HG02840 (cell line): ENCODE measurements at regions not wholly inside any gene's neighbourhood (a gene's known extent, or its start where the extent isn't known, plus 50 kb on each side); places are given as distances from the start of the nearest gene placed in this dataset.

Source experiments
- ATAC-seq: cut with Tn5 transposase; IDR thresholded peaks from one replicate; pipeline ENCODE4 v1.9.1; 2021; ENCODE audit warnings: mild to moderate bottlenecking, moderate library complexity, moderate number of reproducible peaks; ENCODE audit not compliant: unreplicated experiment, low FRiP score

GRCh38 chr3:82079335-82079890 is 318.0 kb upstream of the GBE1 start:
- no peak for ATAC-seq

- no peak for ATAC-seq
Observed at GRCh38 chr3:82078246-82078645, 316.8 kb upstream of the GBE1 start.

- no peak for ATAC-seq
Observed at GRCh38 chr3:82067420-82067819, 306.0 kb upstream of the GBE1 start.

GRCh38 chr3:82058809-82059208 is 297.4 kb upstream of the GBE1 start:
- no peak for ATAC-seq

- no peak for ATAC-seq
Observed at GRCh38 chr3:82055792-82056191, 294.3 kb upstream of the GBE1 start.

- no peak for ATAC-seq
Observed at GRCh38 chr3:82054849-82055248, 293.4 kb upstream of the GBE1 start.

GRCh38 chr3:82053236-82053635 is 291.8 kb upstream of the GBE1 start:
- no peak for ATAC-seq

GRCh38 chr3:82050382-82050781 is 288.9 kb upstream of the GBE1 start:
- ATAC-seq: no peak

- ATAC-seq: no peak
Observed at GRCh38 chr3:82048711-82049110, 287.3 kb upstream of the GBE1 start.

- ATAC-seq: no peak
Observed at GRCh38 chr3:82044930-82045705, 283.7 kb upstream of the GBE1 start.

- no peak for ATAC-seq
Observed at GRCh38 chr3:82038556-82038955, 277.1 kb upstream of the GBE1 start.

- no peak for ATAC-seq
Observed at GRCh38 chr3:82033186-82033585, 271.7 kb upstream of the GBE1 start.

GRCh38 chr3:82031596-82031995 is 270.2 kb upstream of the GBE1 start:
- no peak for ATAC-seq

GRCh38 chr3:82030916-82031315 is 269.5 kb upstream of the GBE1 start:
- ATAC-seq: no peak

- ATAC-seq: no peak
Observed at GRCh38 chr3:82022836-82023235, 261.4 kb upstream of the GBE1 start.

GRCh38 chr3:82020282-82020681 is 258.8 kb upstream of the GBE1 start:
- no peak for ATAC-seq

GRCh38 chr3:82015241-82015640 is 253.8 kb upstream of the GBE1 start:
- ATAC-seq: no peak

GRCh38 chr3:82012775-82013174 is 251.3 kb upstream of the GBE1 start:
- no peak for ATAC-seq

- no peak for ATAC-seq
Observed at GRCh38 chr3:82011336-82011735, 249.9 kb upstream of the GBE1 start.

- ATAC-seq: no peak
Observed at GRCh38 chr3:82005266-82005665, 243.8 kb upstream of the GBE1 start.

- no peak for ATAC-seq
Observed at GRCh38 chr3:82004266-82004665, 242.8 kb upstream of the GBE1 start.

- ATAC-seq: no peak
Observed at GRCh38 chr3:82002986-82003642, 241.7 kb upstream of the GBE1 start.
